Esophagus muscularis mucosa (tissue), 4 donors: ENCODE measurements at regions not wholly inside any gene's neighbourhood (a gene's known extent, or its start where the extent isn't known, plus 50 kb on each side); places are given as distances from the start of the nearest gene placed in this dataset.
"Not testable (repeated sequence)": the region's sequence is repeated elsewhere in the genome, so short reads cannot be mapped to it uniquely, and the experiment has no call there.

Experiments used
- DNase-seq: peaks from one replicate; pipeline ENCODE4 v3.0.0-alpha.2; 2017; ENCODE audit errors: extremely low spot score
- H3K27ac ChIP-seq, 4 donors: fragments of 200-600 bp; sonication (generic); replicated peaks in 1 of 4; 1 replicate in 3 of 4; 2 replicates in 1 of 4; pipeline ENCODE4 v1.5.1; 2016 to 2019; ENCODE audit warnings: mild to moderate bottlenecking in 1 of 4
- H3K27me3 ChIP-seq, 4 donors: fragments of 200-600 bp; sonication (generic); one replicate each; pipeline versions ENCODE4 v1.5.1 to v1.6.0; 2016 to 2019
- H3K36me3 ChIP-seq, 4 donors: fragments of 200-600 bp; sonication (generic); one replicate each; pipeline ENCODE4 v1.5.1; 2016 to 2019
- H3K4me1 ChIP-seq, 4 donors: fragments of 200-600 bp; sonication (generic); one replicate each; pipeline ENCODE4 v1.5.1; 2016 to 2019
- H3K4me3 ChIP-seq, 4 donors: fragments of 200-600 bp; sonication (generic); 1 replicate in 2 of 4; 2 replicates in 2 of 4; pipeline ENCODE4 v1.5.1; 2016 to 2019; ENCODE audit warnings: mild to moderate bottlenecking in 4 of 4, moderate library complexity in 1 of 4
- H3K9me3 ChIP-seq, 4 donors: fragments of 200-600 bp; sonication (generic); 1 replicate in 3 of 4; 2 replicates in 1 of 4; pipeline ENCODE4 v1.5.1; 2016 to 2019
- CTCF ChIP-seq, 3 experiments: fragments of 200-600 bp in 2 of 3; fragments of 450-650 bp in 1 of 3; sonication (generic) in 2 of 3; IDR thresholded peaks; one replicate each; pipeline ENCODE4 v1.5.1; 2017 to 2019; ENCODE audit warnings: antibody characterized with exemption in 3 of 3, mild to moderate bottlenecking in 2 of 3, moderate library complexity in 1 of 3
- EP300 ChIP-seq: sonication (generic); formaldehyde crosslinking; IDR thresholded peaks from one replicate; pipeline ENCODE4 v1.6.1; 2017; ENCODE audit warnings: antibody characterized with exemption
- POLR2A ChIP-seq: fragments of 450-650 bp; IDR thresholded peaks from one replicate; pipeline ENCODE4 v1.6.1; 2017; ENCODE audit warnings: antibody characterized with exemption, moderate library complexity, mild to moderate bottlenecking, low read depth
- POLR2AphosphoS5 ChIP-seq, 2 donors: sonication (generic); formaldehyde crosslinking; IDR thresholded peaks; one replicate each; pipeline ENCODE4 v1.6.1; 2017; ENCODE audit warnings: antibody characterized with exemption in 2 of 2
- WGBS: methylation state at CpG from one replicate; pipeline ENCODE4 v1.1.5; 2018; 5-methylcytosine and 5-hydroxymethylcytosine counted together
- intact Hi-C: fragments of 100-400 bp; cut with DNase I; formaldehyde crosslinking; loops from one replicate; pipeline ENCODE4 v1.15.1; 2023

GRCh38 chr13:22893204-22893603, 287.6 kb upstream of the SGCG start:
- Histone ChIP-seq H3K27me3 (no peaks in the 10 kb centered on the region), H3K36me3 (no peaks in the 10 kb centered on the region), H3K27ac (no peak overlapping the region), H3K9me3 (peaks cover 0 to 6% (median 0%) of the 10 kb centered on the region in 4 donors), H3K4me3 (no peak overlapping the region), H3K4me1 (no peaks in the 10 kb centered on the region)
- WGBS: 49% methylated on average over 4 of the region's 4 CpGs
- intact Hi-C loops: no loop called here
- no peak for DNase-seq
- TF ChIP-seq EP300 (no peak), POLR2A (no peak), CTCF (IDR thresholded peaks at IDR 0.05) (no peak), POLR2AphosphoS5 (IDR thresholded peaks at IDR 0.05) (no peak)

GRCh38 chr13:22893777-22894176, 287.0 kb upstream of the SGCG start:
- H3K4me1 ChIP-seq: no peaks in the 10 kb centered on the region
- WGBS: 48% methylated on average over 2 of the region's 2 CpGs
- H3K27ac ChIP-seq: no peak overlapping the region
- TF ChIP-seq EP300: no peak
- no peak for TF ChIP-seq POLR2AphosphoS5 (IDR thresholded peaks at IDR 0.05)
- no peak for TF ChIP-seq CTCF (IDR thresholded peaks at IDR 0.05)
- no peak for TF ChIP-seq POLR2A
- intact Hi-C loops: no loop called here
- peaks cover 0 to 6% (median 0%) of the 10 kb centered on the region in 4 donors for H3K9me3 ChIP-seq
- H3K4me3 ChIP-seq: no peak overlapping the region
- DNase-seq: no peak
- H3K27me3 ChIP-seq: no peaks in the 10 kb centered on the region
- no peaks in the 10 kb centered on the region for H3K36me3 ChIP-seq

DNA sequence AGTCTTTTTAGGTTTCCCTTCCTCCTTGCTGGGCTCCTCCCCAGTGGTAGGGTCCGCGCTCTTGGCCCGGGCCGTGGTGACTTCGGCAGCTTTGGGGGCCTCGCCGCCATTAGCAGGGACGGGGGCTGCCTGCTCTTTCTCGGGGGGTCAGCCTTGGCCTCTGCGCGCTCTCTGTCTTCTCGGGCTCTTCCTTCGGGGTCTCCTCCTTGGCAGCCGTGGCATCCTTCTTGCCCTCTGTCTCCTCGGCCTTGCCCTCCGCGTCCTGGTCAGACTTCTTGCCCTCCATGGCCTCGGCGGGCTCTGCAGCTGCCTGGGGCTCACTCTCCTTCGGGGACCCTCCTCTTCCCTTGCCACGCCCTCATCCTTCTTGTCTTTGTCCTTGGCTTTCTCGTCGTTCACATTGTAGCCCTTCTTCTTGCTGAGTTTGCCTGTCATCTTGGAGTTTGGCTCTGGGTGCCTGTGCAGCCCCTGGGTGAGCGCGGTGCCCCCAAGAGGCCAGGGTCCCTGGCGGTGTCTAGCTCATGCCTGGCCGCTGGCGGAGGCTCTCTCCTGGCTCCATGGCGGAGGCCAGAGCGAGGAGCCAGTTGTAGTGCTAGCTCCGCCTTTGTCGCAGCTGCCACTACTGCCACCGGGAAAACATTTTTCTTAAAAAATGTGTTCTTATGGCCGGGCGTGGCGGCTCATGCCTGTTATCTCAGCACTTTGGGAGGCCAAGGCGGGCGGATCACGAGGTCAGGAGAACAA, 283.0 kb upstream of the SGCG start:
- WGBS: 90% methylated on average over 26 of the region's 39 CpGs
- Histone ChIP-seq H3K27ac (no peak overlapping the region), H3K4me3 (no peak overlapping the region), H3K27me3 (no peaks in the 10 kb centered on the region), H3K9me3 (no peaks in the 10 kb centered on the region), H3K4me1 (no peaks in the 10 kb centered on the region), H3K36me3 (no peaks in the 10 kb centered on the region)
- DNase-seq: no peak
- intact Hi-C loops: no loop called here
- no peak for TF ChIP-seq POLR2AphosphoS5 (IDR thresholded peaks at IDR 0.05)
- no peak for TF ChIP-seq EP300
- TF ChIP-seq CTCF (IDR thresholded peaks at IDR 0.05): no peak
- TF ChIP-seq POLR2A: no peak

- intact Hi-C loops, H3K27ac ChIP-seq, H3K4me1 ChIP-seq, H3K9me3 ChIP-seq, H3K27me3 ChIP-seq, H3K36me3 ChIP-seq, DNase-seq, H3K4me3 ChIP-seq: not testable (repeated sequence)
- over 99% methylated on average over 15 of the region's 28 CpGs for WGBS
Measured at GRCh38 chr13:22900416-22900951, 280.3 kb upstream of the SGCG start.

DNA sequence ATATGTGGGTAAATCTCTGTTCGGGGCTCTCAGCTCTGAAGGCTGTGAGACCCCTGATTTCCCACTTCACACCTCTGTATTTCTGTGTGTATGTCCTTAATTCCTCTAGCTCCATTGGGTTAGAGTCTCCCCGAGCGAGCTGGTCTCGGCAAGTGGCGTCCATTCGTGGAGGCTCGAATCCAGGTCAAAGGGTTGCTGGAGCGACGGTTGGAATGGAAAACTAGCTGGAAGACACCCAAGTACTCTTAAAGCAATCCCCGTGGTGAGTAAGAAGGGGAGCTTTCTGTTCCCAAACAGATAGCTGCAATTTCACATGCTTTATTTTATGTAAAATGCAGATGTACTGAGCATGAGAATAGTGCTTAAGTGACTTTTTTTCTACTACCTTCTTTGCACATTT, 277.5 kb upstream of the SGCG start:
- intact Hi-C loops: no loop called here
- 85% methylated on average over 10 of the region's 10 CpGs for WGBS
- DNase-seq: no peak
- no peak overlapping the region for H3K27ac ChIP-seq
- H3K4me3 ChIP-seq: no peak overlapping the region
- no peaks in the 10 kb centered on the region for H3K4me1 ChIP-seq
- H3K27me3 ChIP-seq: no peaks in the 10 kb centered on the region
- H3K36me3 ChIP-seq: no peaks in the 10 kb centered on the region
- H3K9me3 ChIP-seq: no peaks in the 10 kb centered on the region
- TF ChIP-seq POLR2A: no peak
- TF ChIP-seq CTCF (IDR thresholded peaks at IDR 0.05): no peak
- TF ChIP-seq POLR2AphosphoS5 (IDR thresholded peaks at IDR 0.05): no peak
- TF ChIP-seq EP300: no peak
